ENCODE measurements at regions not wholly inside any gene's neighbourhood (a gene's known extent, or its start where the extent isn't known, plus 50 kb on each side); places are given as distances from the start of the nearest gene placed in this dataset.

DNA sequence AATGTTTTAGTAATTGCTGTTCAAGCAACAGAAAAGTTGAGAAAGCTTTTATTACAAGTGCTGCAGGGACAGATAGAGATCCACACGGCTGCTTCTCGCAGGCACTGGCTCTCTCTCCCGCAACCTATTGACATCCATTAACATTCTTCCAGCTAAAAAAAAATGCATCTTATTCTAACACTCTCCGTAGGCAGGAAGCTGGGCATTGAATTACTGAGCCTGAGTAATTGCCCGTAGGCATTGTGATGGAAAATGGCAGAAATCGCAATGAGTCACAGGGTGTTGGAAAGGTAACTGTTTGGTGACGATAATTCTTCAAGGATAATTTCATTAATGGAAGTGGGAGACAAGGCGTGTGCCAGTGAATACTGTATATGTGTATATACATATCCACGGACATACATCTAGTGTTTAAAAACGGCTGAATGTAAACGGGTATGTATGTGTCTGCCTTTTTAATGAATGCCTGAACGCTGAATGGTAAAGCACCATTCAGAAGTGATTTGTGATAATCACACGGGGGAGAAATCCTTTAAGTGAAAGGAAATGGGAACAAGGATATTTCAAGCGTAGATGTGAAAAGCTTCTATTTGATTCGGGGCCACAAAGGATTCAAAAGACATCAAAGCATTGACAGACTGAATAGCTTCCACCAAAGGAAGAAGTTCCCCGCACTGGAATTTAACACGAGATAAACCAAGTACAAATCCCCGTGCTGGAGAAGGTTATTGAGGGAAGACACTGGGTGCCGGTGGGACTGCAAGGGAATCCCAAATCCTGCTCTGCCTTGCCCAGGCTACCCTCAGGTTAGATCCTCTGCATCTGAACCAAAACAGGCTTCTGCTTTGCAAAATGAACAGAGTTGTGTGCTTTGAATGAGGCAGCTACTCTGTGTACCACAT is 567.2 kb downstream of the NPHP4 start:
- no peaks in the 10 kb centered on the region for H3K4me1 ChIP-seq (ENCODE audit: insufficient read depth)
- 17% methylated on average over 19 of the region's 19 CpGs for WGBS

DNA sequence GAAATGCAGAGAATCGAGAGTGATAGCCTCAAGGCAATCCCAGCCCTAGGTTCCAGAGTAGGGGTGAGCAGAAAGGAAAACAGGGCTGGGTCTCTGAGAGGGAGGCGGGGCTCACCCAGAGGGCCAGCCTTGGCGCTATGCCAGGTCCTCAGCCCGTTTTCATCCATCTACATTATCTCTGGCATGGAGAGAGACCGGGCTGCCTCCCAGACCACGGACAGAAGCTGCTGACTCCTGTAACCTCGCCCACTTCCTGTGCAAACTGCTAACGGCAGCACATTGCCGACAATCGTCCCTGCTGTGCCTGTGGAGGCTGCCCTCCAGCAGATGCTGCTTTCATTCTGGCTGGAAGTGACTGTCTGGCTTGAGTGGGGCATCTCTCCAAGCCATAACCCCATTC is 569.1 kb downstream of the NPHP4 start:
- Histone ChIP-seq H3K36me3 (ENCODE audit: insufficient read depth) (no peaks in the 10 kb centered on the region), H3K4me1 (ENCODE audit: insufficient read depth) (no peaks in the 10 kb centered on the region), H3K4me3 (ENCODE audit: low read depth, low read length) (no peak overlapping the region), H3K27ac (ENCODE audit: low read depth) (no peak overlapping the region)
- peak; percentile 15 for DNase-seq (ENCODE audit: extremely low spot score)
- WGBS, result 15% methylated on average over 10 of the region's 10 CpGs

More for the DNA sequence above, 567.2 kb downstream of the NPHP4 start:
- H3K27ac ChIP-seq (ENCODE audit: low read depth), result no peak overlapping the region
- H3K4me3 ChIP-seq (ENCODE audit: low read depth, low read length), result no peak overlapping the region
- DNase-seq (ENCODE audit: extremely low spot score), result no peak
- H3K36me3 ChIP-seq (ENCODE audit: insufficient read depth), result no peaks in the 10 kb centered on the region

DNA sequence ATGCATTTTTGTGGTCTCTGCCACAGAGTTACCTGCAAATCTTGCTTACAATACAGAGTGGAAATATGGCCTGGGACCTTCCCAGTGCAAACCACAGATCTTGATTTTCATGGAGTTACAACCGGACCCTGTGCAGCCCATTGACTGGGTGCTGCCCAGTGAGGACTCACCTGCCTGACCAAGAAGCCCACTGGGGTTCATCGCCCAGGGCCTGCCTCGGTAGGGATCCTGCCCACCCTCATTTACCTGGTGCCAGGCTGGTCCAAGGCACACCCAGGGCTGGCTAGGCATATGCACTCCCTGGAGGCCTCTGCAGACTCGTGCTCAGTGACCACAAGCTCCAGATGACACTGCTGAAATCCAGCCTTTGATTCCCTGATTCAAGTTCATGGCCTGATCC is 572.7 kb downstream of the NPHP4 start:
- Histone ChIP-seq H3K27ac (ENCODE audit: low read depth) (no peak overlapping the region), H3K4me1 (ENCODE audit: insufficient read depth) (no peaks in the 10 kb centered on the region), H3K36me3 (ENCODE audit: insufficient read depth) (no peaks in the 10 kb centered on the region), H3K4me3 (ENCODE audit: low read depth, low read length) (no peak overlapping the region)
- no peak for DNase-seq (ENCODE audit: extremely low spot score)
- 82% methylated on average over 4 of the region's 4 CpGs for WGBS

DNA sequence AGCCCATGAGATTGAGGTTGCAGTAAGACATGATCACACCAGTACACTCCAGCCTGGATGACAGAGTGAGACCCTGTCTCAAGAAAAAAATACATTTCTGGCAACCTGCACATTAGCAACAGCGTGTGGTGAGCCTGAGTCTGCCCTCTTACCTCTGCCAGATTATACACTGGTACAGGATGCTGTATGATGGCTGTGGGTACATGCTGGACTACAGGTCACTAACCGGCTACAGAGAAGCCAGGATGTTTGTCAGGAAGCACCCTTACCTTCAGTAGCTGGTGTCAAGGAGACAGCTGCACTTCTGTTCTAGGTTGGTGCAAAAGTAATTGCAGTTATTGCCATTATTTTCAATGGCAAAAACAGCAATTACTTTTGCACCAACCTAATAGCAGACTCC is 575.7 kb downstream of the NPHP4 start:
- Histone ChIP-seq H3K4me1 (ENCODE audit: insufficient read depth) (no peaks in the 10 kb centered on the region), H3K36me3 (ENCODE audit: insufficient read depth) (no peaks in the 10 kb centered on the region), H3K27ac (ENCODE audit: low read depth) (no peak overlapping the region), H3K4me3 (ENCODE audit: low read depth, low read length) (no peak overlapping the region)
- no peak for DNase-seq (ENCODE audit: extremely low spot score)
- 85% methylated on average over 2 of the region's 2 CpGs for WGBS

DNA sequence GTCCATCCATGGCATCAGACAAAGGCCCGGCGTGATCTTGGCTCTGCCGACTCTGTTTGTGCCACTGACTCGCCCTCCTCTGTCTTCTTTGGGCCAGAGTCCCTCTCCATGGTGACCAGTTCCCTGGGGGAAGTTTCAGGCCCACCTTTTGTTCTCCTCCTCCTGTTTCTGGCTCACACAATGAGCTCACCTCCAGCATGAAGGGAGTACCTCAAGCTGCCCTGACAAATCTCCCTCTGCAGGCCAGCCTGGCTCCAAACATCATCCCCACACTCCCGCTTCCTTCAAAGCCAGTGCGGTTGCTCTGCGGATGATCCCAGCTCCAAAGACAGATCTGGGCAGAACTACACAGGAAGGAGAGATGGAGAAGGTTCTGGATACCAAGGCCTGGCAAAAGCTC is 576.6 kb downstream of the NPHP4 start:
- 81% methylated on average over 7 of the region's 7 CpGs for WGBS

DNA sequence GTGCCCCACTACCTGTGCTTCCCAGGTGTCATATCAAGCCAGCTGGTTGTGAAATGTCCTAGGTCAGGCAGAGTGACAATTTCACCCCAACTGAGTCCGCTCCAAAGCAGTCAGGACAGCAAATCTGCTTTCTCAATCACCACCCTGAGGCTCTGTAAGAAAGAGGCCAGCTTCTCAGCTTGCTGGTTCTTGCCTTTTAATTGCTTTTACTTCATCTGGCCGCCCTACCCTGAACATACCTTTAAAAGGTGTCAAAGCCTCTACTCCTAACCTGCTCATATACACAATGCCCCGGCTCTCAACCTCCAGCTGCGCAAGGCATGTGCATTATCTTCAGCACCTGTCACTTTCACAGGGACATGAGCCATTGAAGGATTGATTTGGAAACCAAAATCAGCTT is 581.6 kb downstream of the NPHP4 start:
- 71% methylated on average over 4 of the region's 4 CpGs for WGBS
- H3K4me1 ChIP-seq (ENCODE audit: insufficient read depth), result no peaks in the 10 kb centered on the region
- H3K27ac ChIP-seq (ENCODE audit: low read depth), result no peak overlapping the region
- H3K36me3 ChIP-seq (ENCODE audit: insufficient read depth), result no peaks in the 10 kb centered on the region
- no peak overlapping the region for H3K4me3 ChIP-seq (ENCODE audit: low read depth, low read length)
- DNase-seq (ENCODE audit: extremely low spot score), result no peak

More for the DNA sequence above, 576.6 kb downstream of the NPHP4 start:
- no peak for DNase-seq (ENCODE audit: extremely low spot score)
- H3K4me1 ChIP-seq (ENCODE audit: insufficient read depth), result no peaks in the 10 kb centered on the region
- no peak overlapping the region for H3K4me3 ChIP-seq (ENCODE audit: low read depth, low read length)
- H3K27ac ChIP-seq (ENCODE audit: low read depth), result no peak overlapping the region
- H3K36me3 ChIP-seq (ENCODE audit: insufficient read depth), result no peaks in the 10 kb centered on the region

DNA sequence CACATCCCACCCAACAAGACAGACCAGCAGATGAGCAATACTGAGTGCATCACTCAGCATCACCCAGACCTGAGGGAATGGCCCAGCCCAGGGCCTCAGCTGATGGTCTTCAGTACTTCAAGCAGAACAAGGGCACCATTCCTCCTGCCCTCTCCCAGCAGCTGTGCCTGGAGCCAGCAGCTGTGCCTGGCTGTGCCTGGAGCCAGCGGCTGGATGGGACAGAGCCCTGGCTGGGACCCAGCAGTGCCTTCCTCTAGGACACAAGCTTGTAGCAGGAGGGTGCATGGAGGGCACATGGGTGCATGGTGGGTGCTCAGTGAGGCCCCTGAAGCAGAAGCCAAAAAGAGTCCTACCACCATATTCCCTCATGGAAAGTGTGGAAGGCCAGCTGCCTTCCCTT is 583.8 kb downstream of the NPHP4 start:
- WGBS, result 77% methylated on average over 1 of the region's 1 CpG
- no peak for DNase-seq (ENCODE audit: extremely low spot score)
- Histone ChIP-seq H3K4me1 (ENCODE audit: insufficient read depth) (no peaks in the 10 kb centered on the region), H3K27ac (ENCODE audit: low read depth) (no peak overlapping the region), H3K36me3 (ENCODE audit: insufficient read depth) (no peaks in the 10 kb centered on the region), H3K4me3 (ENCODE audit: low read depth, low read length) (no peak overlapping the region)

DNA sequence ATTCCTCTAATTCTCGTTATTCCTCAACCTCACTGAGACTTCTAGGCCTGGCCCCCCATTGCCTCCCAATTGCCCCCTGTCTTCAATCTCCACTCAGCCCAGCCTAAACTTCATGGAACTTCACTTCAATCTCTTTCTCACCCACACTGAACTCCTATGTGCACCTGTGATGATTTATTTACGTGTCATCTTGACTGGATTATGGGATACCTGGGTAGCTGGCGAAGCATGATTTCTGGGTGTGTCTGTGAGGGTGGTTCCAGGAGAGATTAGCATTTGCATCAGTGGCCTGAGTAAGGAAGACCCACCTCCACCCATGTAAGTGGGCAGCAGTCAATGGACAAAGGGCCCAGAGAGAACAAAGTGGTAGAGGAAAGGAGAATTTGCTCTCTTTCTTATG is 587.0 kb downstream of the NPHP4 start:
- no peak overlapping the region for H3K4me3 ChIP-seq (ENCODE audit: low read depth, low read length)
- 87% methylated on average over 3 of the region's 3 CpGs for WGBS
- H3K27ac ChIP-seq (ENCODE audit: low read depth), result no peak overlapping the region
- H3K4me1 ChIP-seq (ENCODE audit: insufficient read depth), result no peaks in the 10 kb centered on the region
- DNase-seq (ENCODE audit: extremely low spot score), result no peak
- no peaks in the 10 kb centered on the region for H3K36me3 ChIP-seq (ENCODE audit: insufficient read depth)

DNA sequence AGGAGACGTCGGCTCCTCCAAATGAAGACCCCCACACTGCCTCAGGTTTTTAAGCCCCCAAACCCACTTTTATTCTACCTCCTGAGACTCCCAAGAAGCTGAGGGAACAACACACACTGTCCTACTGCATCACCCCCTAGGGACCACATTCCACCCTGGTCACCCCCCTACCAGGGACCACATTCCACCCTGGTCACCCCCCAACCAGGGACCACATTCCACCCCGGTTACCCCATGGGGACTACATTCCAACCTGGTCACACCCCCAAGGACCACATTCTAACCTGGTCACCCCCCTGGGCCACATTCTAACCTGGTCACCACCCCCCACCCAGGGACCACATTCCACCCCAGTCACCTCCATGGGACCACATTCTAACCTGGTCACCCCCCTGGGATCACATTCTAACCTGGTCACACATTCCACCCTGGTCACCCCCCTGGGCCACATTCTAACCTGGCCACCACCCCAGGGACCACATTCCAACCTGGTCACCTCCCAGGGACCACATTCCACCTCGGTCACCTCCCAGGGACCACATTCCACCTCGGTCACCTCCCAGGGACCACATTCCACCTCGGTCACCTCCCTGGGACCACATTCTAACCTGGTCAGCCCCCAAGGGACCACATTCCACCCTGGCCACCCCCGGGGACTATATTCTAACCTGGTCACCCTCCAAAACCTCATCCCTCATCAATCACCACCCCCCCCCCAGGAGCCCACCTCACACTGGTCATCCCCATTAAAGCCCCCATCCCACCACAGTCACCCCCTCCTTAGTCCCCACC is 587.6 kb downstream of the NPHP4 start:
- WGBS, result 78% methylated on average over 7 of the region's 7 CpGs
- no peak overlapping the region for H3K27ac ChIP-seq (ENCODE audit: low read depth)
- H3K4me1 ChIP-seq (ENCODE audit: insufficient read depth), result no peaks in the 10 kb centered on the region
- DNase-seq (ENCODE audit: extremely low spot score), result no peak
- H3K36me3 ChIP-seq (ENCODE audit: insufficient read depth), result no peaks in the 10 kb centered on the region
- no peak overlapping the region for H3K4me3 ChIP-seq (ENCODE audit: low read depth, low read length)

DNA sequence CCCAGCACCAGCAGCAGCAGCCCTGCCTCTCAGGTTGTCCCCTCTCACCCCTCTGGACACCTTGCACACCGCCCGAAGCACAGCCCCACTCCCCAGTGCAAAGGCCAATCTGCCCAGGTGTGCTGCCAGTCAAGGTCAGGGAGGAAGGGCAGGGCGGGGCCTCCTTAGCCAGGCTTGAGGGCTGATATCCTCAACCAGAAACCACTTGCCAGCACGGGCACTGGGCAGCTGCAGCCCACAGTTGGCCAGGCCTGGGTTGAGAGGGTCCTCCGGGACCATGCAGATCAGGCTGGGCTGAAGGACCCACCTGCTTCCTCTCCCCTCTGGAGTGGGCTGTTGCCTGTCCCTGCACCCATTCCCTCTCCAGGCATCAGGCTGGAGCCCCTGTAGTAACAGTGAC is 588.3 kb downstream of the NPHP4 start:
- 83% methylated on average over 5 of the region's 5 CpGs for WGBS
- H3K4me1 ChIP-seq (ENCODE audit: insufficient read depth), result no peaks in the 10 kb centered on the region
- H3K36me3 ChIP-seq (ENCODE audit: insufficient read depth), result no peaks in the 10 kb centered on the region
- H3K27ac ChIP-seq (ENCODE audit: low read depth), result no peak overlapping the region
- DNase-seq (ENCODE audit: extremely low spot score), result no peak
- no peak overlapping the region for H3K4me3 ChIP-seq (ENCODE audit: low read depth, low read length)

DNA sequence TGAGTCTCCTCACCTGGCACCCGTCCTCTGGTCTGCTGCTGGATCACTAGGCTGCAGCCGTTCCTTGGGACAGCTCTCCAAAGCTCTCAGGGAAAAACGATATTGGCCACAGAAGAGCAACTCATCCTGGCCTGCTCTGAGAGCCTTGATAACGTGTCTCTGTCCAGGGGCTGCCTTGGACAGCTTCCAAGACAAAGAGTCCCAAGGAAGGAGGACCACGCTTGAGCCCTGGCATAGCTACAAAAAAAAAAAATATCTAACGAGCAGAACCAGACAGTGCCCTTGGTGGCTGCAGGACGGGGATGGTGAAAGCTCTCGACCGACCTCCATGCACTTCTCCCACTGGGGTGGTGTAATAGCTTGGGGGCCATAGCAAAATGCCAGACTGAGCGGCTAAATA is 589.6 kb downstream of the NPHP4 start:
- Histone ChIP-seq H3K36me3 (ENCODE audit: insufficient read depth) (no peaks in the 10 kb centered on the region), H3K27ac (ENCODE audit: low read depth) (no peak overlapping the region), H3K4me3 (ENCODE audit: low read depth, low read length) (no peak overlapping the region), H3K4me1 (ENCODE audit: insufficient read depth) (no peaks in the 10 kb centered on the region)
- DNase-seq (ENCODE audit: extremely low spot score), result no peak
- 73% methylated on average over 10 of the region's 10 CpGs for WGBS

DNA sequence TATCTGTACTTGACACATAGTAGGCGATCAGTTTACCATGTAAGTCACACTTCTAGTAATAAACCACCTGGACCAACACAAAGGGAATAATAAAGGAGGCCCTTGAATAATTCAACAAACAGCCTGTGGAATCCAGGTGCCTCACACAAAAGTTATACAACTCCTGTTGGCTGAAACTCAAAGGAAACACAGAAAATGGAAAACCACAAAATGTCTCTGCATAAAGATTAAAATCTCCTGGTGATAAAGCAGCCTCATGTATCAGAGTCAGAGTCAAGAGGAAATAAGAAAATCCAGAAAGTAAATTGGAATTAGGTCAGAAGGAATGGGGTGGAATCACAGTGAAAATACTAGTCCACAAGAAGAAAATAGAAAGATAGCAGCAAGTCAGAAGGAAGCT is 592.5 kb downstream of the NPHP4 start:
- DNase-seq (ENCODE audit: extremely low spot score), result no peak
- H3K4me3 ChIP-seq (ENCODE audit: low read depth, low read length), result no peak overlapping the region
- H3K4me1 ChIP-seq (ENCODE audit: insufficient read depth), result no peaks in the 10 kb centered on the region
- no peaks in the 10 kb centered on the region for H3K36me3 ChIP-seq (ENCODE audit: insufficient read depth)
- no peak overlapping the region for H3K27ac ChIP-seq (ENCODE audit: low read depth)
- WGBS, result 64% methylated on average over 1 of the region's 1 CpG

DNA sequence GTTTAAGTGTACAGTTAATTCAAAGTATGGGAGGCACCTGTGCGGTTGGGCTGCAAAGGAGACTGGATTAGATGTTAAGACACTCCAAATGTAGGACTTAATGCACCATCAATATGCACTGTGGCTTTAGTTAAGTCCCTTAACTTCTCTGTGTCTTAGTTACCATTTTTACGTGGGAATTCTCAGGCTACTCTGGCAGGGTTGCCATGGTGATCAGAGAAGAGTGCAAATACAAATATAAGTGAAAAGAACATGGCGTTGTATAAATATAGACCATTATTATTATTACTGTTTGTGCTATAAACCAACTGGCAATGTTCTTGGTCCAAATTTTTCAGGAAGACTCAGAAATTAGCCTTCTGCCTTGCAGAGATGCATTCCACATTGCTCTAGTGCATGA is 595.6 kb downstream of the NPHP4 start:
- WGBS, result 65% methylated on average over 3 of the region's 3 CpGs
- no peak overlapping the region for H3K27ac ChIP-seq (ENCODE audit: low read depth)
- H3K36me3 ChIP-seq (ENCODE audit: insufficient read depth), result no peaks in the 10 kb centered on the region
- DNase-seq (ENCODE audit: extremely low spot score), result no peak
- H3K4me1 ChIP-seq (ENCODE audit: insufficient read depth), result no peaks in the 10 kb centered on the region
- H3K4me3 ChIP-seq (ENCODE audit: low read depth, low read length), result no peak overlapping the region

DNA sequence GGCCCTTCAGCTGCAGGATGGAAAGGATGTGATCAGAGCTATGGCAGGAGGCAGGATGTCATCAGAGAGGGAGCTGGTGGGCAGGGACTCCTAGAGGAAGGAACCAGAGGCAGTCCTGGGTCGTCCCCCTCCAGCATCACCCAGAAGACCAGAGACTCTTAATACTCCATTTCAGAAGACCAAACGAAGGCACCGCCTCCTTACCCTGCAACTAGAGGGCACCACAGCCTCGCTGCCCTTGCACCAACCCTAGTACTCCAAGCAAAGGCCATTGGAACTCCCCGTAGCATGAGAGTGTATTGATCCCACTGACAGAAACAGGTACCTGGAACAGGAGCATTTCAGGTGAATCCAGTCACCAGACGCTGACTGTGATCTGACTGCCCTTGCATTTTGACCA is 598.1 kb downstream of the NPHP4 start:
- no peak for DNase-seq (ENCODE audit: extremely low spot score)
- no peak overlapping the region for H3K4me3 ChIP-seq (ENCODE audit: low read depth, low read length)
- H3K4me1 ChIP-seq (ENCODE audit: insufficient read depth), result no peaks in the 10 kb centered on the region
- H3K27ac ChIP-seq (ENCODE audit: low read depth), result no peak overlapping the region
- 72% methylated on average over 6 of the region's 6 CpGs for WGBS
- no peaks in the 10 kb centered on the region for H3K36me3 ChIP-seq (ENCODE audit: insufficient read depth)

Measured in urinary bladder (tissue), 3 donors.